Progenitor cell of endocrine pancreas (in vitro differentiated cells): ENCODE measurements at regions not wholly inside any gene's neighbourhood (a gene's known extent, or its start where the extent isn't known, plus 50 kb on each side); places are given as distances from the start of the nearest gene placed in this dataset.

Experiments used
- DNase-seq: peaks from one replicate; pipeline ENCODE4 v3.0.0; 2021; ENCODE audit warnings: low spot score; ENCODE audit not compliant: unreplicated experiment
- H3K27ac Mint-ChIP-seq: 2 replicates; pipeline ENCODE4 v1.8.0; 2021; ENCODE audit warnings: mild to moderate bottlenecking, moderate library complexity, mixed read lengths
- H3K27me3 Mint-ChIP-seq: 2 replicates; pipeline ENCODE4 v1.8.0; 2021; ENCODE audit warnings: mixed read lengths
- H3K36me3 Mint-ChIP-seq: 2 replicates; pipeline ENCODE4 v1.8.0; 2022; ENCODE audit warnings: mixed read lengths; ENCODE audit not compliant: insufficient read depth
- H3K4me1 Mint-ChIP-seq: 2 replicates; pipeline ENCODE4 v1.8.0; 2021; ENCODE audit warnings: low read depth, mixed read lengths
- H3K4me3 Mint-ChIP-seq: 2 replicates; pipeline ENCODE4 v1.8.0; 2021; ENCODE audit warnings: low read depth, mild to moderate bottlenecking, moderate library complexity, mixed read lengths
- H3K9me3 Mint-ChIP-seq: 2 replicates; pipeline ENCODE4 v1.8.0; 2021; ENCODE audit warnings: low read depth, mixed read lengths
- CTCF ChIP-seq: fragments of 200-600 bp; sonication (generic); IDR thresholded peaks from one replicate; pipeline ENCODE4 v1.5.0; 2021; ENCODE audit warnings: antibody characterized with exemption, mild to moderate bottlenecking; ENCODE audit not compliant: unreplicated experiment

- Mint-ChIP-seq H3K4me1 (no peaks in the 10 kb centered on the region), H3K9me3 (no peaks in the 10 kb centered on the region), H3K4me3 (no peak overlapping the region), H3K27ac (no peak overlapping the region), H3K36me3 (no peaks in the 10 kb centered on the region), H3K27me3 (peaks cover 3% of the 10 kb centered on the region)
- DNase-seq, result no peak
- TF ChIP-seq CTCF, result no peak
These were observed 89.6 kb upstream of the ETS2 start for GRCh38 chr21:38716088-38716487.

GRCh38 chr21:38716942-38717341 is 88.8 kb upstream of the ETS2 start:
- no peaks in the 10 kb centered on the region for H3K4me1 Mint-ChIP-seq
- H3K4me3 Mint-ChIP-seq, result no peak overlapping the region
- H3K36me3 Mint-ChIP-seq, result no peaks in the 10 kb centered on the region
- DNase-seq, result no peak
- no peaks in the 10 kb centered on the region for H3K9me3 Mint-ChIP-seq
- H3K27me3 Mint-ChIP-seq, result peaks cover 3% of the 10 kb centered on the region
- TF ChIP-seq CTCF, result no peak
- no peak overlapping the region for H3K27ac Mint-ChIP-seq

- Mint-ChIP-seq H3K4me1 (no peaks in the 10 kb centered on the region), H3K9me3 (no peaks in the 10 kb centered on the region), H3K27me3 (peaks cover 3% of the 10 kb centered on the region), H3K27ac (no peak overlapping the region), H3K4me3 (no peak overlapping the region), H3K36me3 (no peaks in the 10 kb centered on the region)
- TF ChIP-seq CTCF, result no peak
- DNase-seq, result no peak
These were observed 87.2 kb upstream of the ETS2 start for GRCh38 chr21:38718481-38718880.

GRCh38 chr21:38720074-38720473 is 85.7 kb upstream of the ETS2 start:
- DNase-seq, result no peak
- Mint-ChIP-seq H3K27me3 (peaks cover 3% of the 10 kb centered on the region), H3K36me3 (peaks cover 2% of the 10 kb centered on the region), H3K4me3 (no peak overlapping the region), H3K27ac (no peak overlapping the region), H3K9me3 (peaks cover 10% of the 10 kb centered on the region), H3K4me1 (no peaks in the 10 kb centered on the region)
- TF ChIP-seq CTCF, result no peak

GRCh38 chr21:38721055-38721454 is 84.7 kb upstream of the ETS2 start:
- Mint-ChIP-seq H3K27me3 (peaks cover 3% of the 10 kb centered on the region), H3K4me3 (no peak overlapping the region), H3K27ac (no peak overlapping the region), H3K36me3 (peaks cover 2% of the 10 kb centered on the region), H3K4me1 (no peaks in the 10 kb centered on the region), H3K9me3 (peaks cover 14% of the 10 kb centered on the region)
- TF ChIP-seq CTCF, result no peak
- no peak for DNase-seq

GRCh38 chr21:38721958-38722357 is 83.8 kb upstream of the ETS2 start:
- DNase-seq, result no peak
- no peak for TF ChIP-seq CTCF
- H3K27me3 Mint-ChIP-seq, result no peaks in the 10 kb centered on the region
- peaks cover 19% of the 10 kb centered on the region for H3K9me3 Mint-ChIP-seq
- H3K4me3 Mint-ChIP-seq, result no peak overlapping the region
- H3K4me1 Mint-ChIP-seq, result no peaks in the 10 kb centered on the region
- H3K27ac Mint-ChIP-seq, result no peak overlapping the region
- H3K36me3 Mint-ChIP-seq, result peaks cover 2% of the 10 kb centered on the region
